H1 (cell line): ENCODE measurements at regions not wholly inside any gene's neighbourhood (a gene's known extent, or its start where the extent isn't known, plus 50 kb on each side); places are given as distances from the start of the nearest gene placed in this dataset.

Experiments used
- BCL11A ChIP-seq, 2 experiments: IDR thresholded peaks; one replicate each; pipeline ENCODE4 v1.6.1; 2011; ENCODE audit warnings: low read depth in 2 of 2, low read length in 2 of 2, mild to moderate bottlenecking in 2 of 2
- CHD1 ChIP-seq: IDR thresholded peaks from 2 replicates; pipeline ENCODE4 v1.6.1; 2012; ENCODE audit warnings: low read depth, low read length, improper control_type of control experiment
- CREB1 ChIP-seq: IDR thresholded peaks from 2 replicates; pipeline ENCODE4 v1.6.1; 2012; ENCODE audit warnings: inconsistent platforms
- CTCF ChIP-seq, 3 experiments: IDR thresholded peaks; 1 replicate in 2 of 3; 2 replicates in 1 of 3; pipeline versions ENCODE4 v1.5.1 to v1.6.1; 2011; ENCODE audit warnings: low read length in 3 of 3, mild to moderate bottlenecking in 3 of 3, inconsistent platforms in 2 of 3, low read depth in 1 of 3, moderate library complexity in 1 of 3; ENCODE audit not compliant: insufficient read depth in 1 of 3; ENCODE audit errors: control extremely low read depth in 1 of 3
- EP300 ChIP-seq, 2 experiments: IDR thresholded peaks; 1 replicate in 1 of 2; 2 replicates in 1 of 2; pipeline ENCODE4 v1.6.1; 2011 to 2012; ENCODE audit warnings: low read depth in 2 of 2, low read length in 2 of 2, mild to moderate bottlenecking in 2 of 2, borderline replicate concordance in 1 of 2, inconsistent platforms in 1 of 2, moderate library complexity in 1 of 2
- EZH2 ChIP-seq: fragments of 200-600 bp; sonication (generic); IDR thresholded peaks from 2 replicates; pipeline ENCODE4 v1.7.1; 2012; ENCODE audit warnings: low read depth, mild to moderate bottlenecking, moderate library complexity, low read length, inconsistent platforms; ENCODE audit not compliant: severe bottlenecking
- HDAC2 ChIP-seq, 2 experiments: fragments of 300-600 bp in 1 of 2; sonication (generic) in 1 of 2; IDR thresholded peaks; 2 replicates each; pipeline ENCODE4 v1.6.1; 2011 to 2012; ENCODE audit warnings: low read depth in 2 of 2, low read length in 2 of 2, mild to moderate bottlenecking in 2 of 2, moderate library complexity in 2 of 2, borderline replicate concordance in 1 of 2, inconsistent platforms in 1 of 2
- POLR2A ChIP-seq, 2 experiments: IDR thresholded peaks; 1 replicate in 1 of 2; 2 replicates in 1 of 2; pipeline ENCODE4 v1.6.1; 2011; ENCODE audit warnings: low read depth in 2 of 2, low read length in 2 of 2, mild to moderate bottlenecking in 2 of 2; ENCODE audit errors: control extremely low read depth in 1 of 2
- TCF12 ChIP-seq: IDR thresholded peaks from 2 replicates; pipeline ENCODE4 v1.6.1; 2011; ENCODE audit warnings: low read depth, mild to moderate bottlenecking, low read length
- USF2 ChIP-seq: IDR thresholded peaks from 2 replicates; pipeline ENCODE4 v1.6.1; 2011; ENCODE audit warnings: low read length, improper control_type of control experiment
- ZNF274 ChIP-seq: IDR thresholded peaks from 2 replicates; pipeline ENCODE4 v1.7.0; 2012; ENCODE audit warnings: low read length, borderline replicate concordance; ENCODE audit errors: extremely low read depth

- no peak for TF ChIP-seq CTCF (IDR thresholded peaks at IDR 0.05; ENCODE audit: control extremely low read depth in 1 of 3, insufficient read depth in 1 of 3, low read depth in 1 of 3, low read length in 3 of 3)
- TF ChIP-seq CHD1, result no peak
- no peak for TF ChIP-seq EP300 (IDR thresholded peaks at IDR 0.05; ENCODE audit: borderline replicate concordance in 1 of 2, low read depth in 2 of 2, low read length in 2 of 2)
- TF ChIP-seq POLR2A (IDR thresholded peaks at IDR 0.05; ENCODE audit: control extremely low read depth in 1 of 2, low read depth in 2 of 2, low read length in 2 of 2), result no peak
- TF ChIP-seq TCF12, result no peak
- no peak for TF ChIP-seq BCL11A (IDR thresholded peaks at IDR 0.05; ENCODE audit: low read depth in 2 of 2, low read length in 2 of 2)
- TF ChIP-seq ZNF274, result no peak
- TF ChIP-seq USF2, result no peak
- TF ChIP-seq HDAC2 (IDR thresholded peaks at IDR 0.05; ENCODE audit: borderline replicate concordance in 1 of 2, low read depth in 2 of 2, low read length in 2 of 2), result no peak
- TF ChIP-seq CREB1, result no peak
- TF ChIP-seq EZH2, result no peak
Observed at GRCh38 chrX:122168241-122168640, 1015.8 kb upstream of the GRIA3 start.
